ENCODE measurements at regions not wholly inside any gene's neighbourhood (a gene's known extent, or its start where the extent isn't known, plus 50 kb on each side); places are given as distances from the start of the nearest gene placed in this dataset.

GRCh38 chr1:58206749-58207148 is 339.8 kb downstream of the OMA1 start:
- no peak for TF ChIP-seq POLR2A (IDR thresholded peaks at IDR 0.05)
- TF ChIP-seq CTCF (IDR thresholded peaks at IDR 0.05), result no peak
- H3K27ac ChIP-seq, result no peak overlapping the region
- no peaks in the 10 kb centered on the region for H3K4me1 ChIP-seq
- 83 to 100% (median 94%) methylated on average over 1 of the region's 1 CpG for WGBS, 4 donors
- H3K9me3 ChIP-seq, result no peaks in the 10 kb centered on the region
- no peak overlapping the region for H3K4me3 ChIP-seq
- no peak for DNase-seq
- intact Hi-C loops (cut with DNase I), result no loop called here
- no peaks in the 10 kb centered on the region for H3K27me3 ChIP-seq
- no peaks in the 10 kb centered on the region for H3K36me3 ChIP-seq
- ATAC-seq, result no peak

- Histone ChIP-seq H3K27me3 (no peaks in the 10 kb centered on the region), H3K4me1 (no peaks in the 10 kb centered on the region), H3K36me3 (no peaks in the 10 kb centered on the region), H3K27ac (no peak overlapping the region), H3K9me3 (no peaks in the 10 kb centered on the region), H3K4me3 (no peak overlapping the region)
- ATAC-seq (no peak), DNase-seq (no peak)
- intact Hi-C loops (cut with DNase I), result no loop called here
- 76 to 90% (median 84%) methylated on average over 3 of the region's 3 CpGs for WGBS, 4 donors
- TF ChIP-seq POLR2A (IDR thresholded peaks at IDR 0.05), result no peak
- TF ChIP-seq CTCF (IDR thresholded peaks at IDR 0.05), result no peak
These were observed 342.2 kb downstream of the OMA1 start for GRCh38 chr1:58204284-58204683.

GRCh38 chr1:58201492-58202106 is 344.9 kb downstream of the OMA1 start:
- intact Hi-C loops (cut with DNase I), result no loop called here
- WGBS, 4 donors, result 81 to 94% (median 86%) methylated on average over 2 of the region's 2 CpGs
- no peak for DNase-seq
- Histone ChIP-seq H3K4me1 (no peaks in the 10 kb centered on the region), H3K27me3 (no peaks in the 10 kb centered on the region), H3K27ac (no peak overlapping the region), H3K9me3 (no peaks in the 10 kb centered on the region), H3K36me3 (no peaks in the 10 kb centered on the region), H3K4me3 (no peak overlapping the region)
- TF ChIP-seq CTCF (IDR thresholded peaks at IDR 0.05), result no peak
- TF ChIP-seq POLR2A (IDR thresholded peaks at IDR 0.05), result no peak
- no peak for ATAC-seq

- TF ChIP-seq POLR2A (IDR thresholded peaks at IDR 0.05) (no peak), CTCF (IDR thresholded peaks at IDR 0.05) (no peak)
- DNase-seq (no peak), ATAC-seq (no peak)
- Histone ChIP-seq H3K27ac (no peak overlapping the region), H3K36me3 (no peaks in the 10 kb centered on the region), H3K9me3 (no peaks in the 10 kb centered on the region), H3K27me3 (no peaks in the 10 kb centered on the region), H3K4me3 (no peak overlapping the region), H3K4me1 (no peaks in the 10 kb centered on the region)
- intact Hi-C loops (cut with DNase I), result no loop called here
These were observed 346.1 kb downstream of the OMA1 start for GRCh38 chr1:58200437-58200836.
